ENCODE measurements at regions not wholly inside any gene's neighbourhood (a gene's known extent, or its start where the extent isn't known, plus 50 kb on each side); places are given as distances from the start of the nearest gene placed in this dataset.
A peak's percentile ranks its signal among the peaks of the same experiment; 100 is the strongest.

DNA sequence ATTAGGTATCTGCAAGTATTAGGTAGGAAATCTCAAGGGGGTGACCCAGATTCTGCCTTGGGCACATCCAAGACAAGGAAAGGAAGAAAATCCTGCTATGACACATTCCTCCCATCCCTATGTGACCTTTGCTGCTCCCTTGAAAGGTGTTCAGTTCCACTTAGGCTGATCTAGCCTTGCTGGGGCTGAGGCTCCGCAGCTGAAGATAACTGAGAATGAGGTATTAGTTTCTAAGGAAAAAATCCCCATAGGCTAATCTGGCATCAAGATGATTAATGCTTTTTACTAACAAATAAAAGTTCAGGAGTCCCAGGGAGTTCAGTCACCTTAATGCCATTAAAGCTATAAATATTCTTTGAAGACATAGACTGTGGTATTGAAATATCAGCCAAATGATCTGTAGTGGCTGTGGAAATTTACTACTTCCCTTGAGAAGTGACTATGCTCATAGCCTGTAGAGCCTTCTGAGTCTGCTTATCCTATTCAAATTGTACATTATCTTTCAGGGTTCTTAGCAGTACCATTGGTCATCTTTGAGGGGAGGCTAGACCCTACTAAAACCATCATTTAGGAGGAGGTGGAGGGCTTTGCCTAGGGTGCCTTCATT lies 239.9 kb upstream of the RAG2 start:
- intact Hi-C loops (cut with DNase I): no loop called here
- no peaks in the 10 kb centered on the region for H3K4me1 ChIP-seq

DNA sequence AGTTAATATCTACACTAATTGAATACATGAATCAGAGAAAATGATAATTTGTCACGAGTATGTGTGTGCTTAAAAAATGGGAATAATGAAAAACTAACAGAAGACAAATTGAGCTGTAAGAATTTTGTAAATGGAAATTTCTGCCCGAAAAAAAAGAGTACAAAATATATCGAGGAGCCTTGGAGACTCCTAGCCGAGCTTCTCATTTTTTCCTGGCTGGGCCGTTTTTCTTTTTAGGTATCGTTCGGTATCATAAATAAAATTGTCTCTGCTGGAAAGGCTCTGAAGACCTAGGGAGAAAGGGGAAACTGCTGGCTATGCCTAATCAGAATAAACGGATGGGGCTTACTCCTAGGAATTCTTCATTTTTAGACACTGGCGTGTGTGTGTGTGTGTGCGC lies 227.2 kb upstream of the RAG2 start:
- Histone ChIP-seq H3K36me3 (no peaks in the 10 kb centered on the region), H3K27me3 (no peaks in the 10 kb centered on the region), H3K4me1 (no peaks in the 10 kb centered on the region), H3K9me3 (peaks cover 0 to 2% of the 10 kb centered on the region in 2 donors), H3K4me3 (no peak overlapping the region), H3K27ac (no peak overlapping the region)
- no peak for ATAC-seq
- intact Hi-C loops (cut with DNase I): no loop called here
- no peak for DNase-seq
- TF ChIP-seq, protein P1, sequence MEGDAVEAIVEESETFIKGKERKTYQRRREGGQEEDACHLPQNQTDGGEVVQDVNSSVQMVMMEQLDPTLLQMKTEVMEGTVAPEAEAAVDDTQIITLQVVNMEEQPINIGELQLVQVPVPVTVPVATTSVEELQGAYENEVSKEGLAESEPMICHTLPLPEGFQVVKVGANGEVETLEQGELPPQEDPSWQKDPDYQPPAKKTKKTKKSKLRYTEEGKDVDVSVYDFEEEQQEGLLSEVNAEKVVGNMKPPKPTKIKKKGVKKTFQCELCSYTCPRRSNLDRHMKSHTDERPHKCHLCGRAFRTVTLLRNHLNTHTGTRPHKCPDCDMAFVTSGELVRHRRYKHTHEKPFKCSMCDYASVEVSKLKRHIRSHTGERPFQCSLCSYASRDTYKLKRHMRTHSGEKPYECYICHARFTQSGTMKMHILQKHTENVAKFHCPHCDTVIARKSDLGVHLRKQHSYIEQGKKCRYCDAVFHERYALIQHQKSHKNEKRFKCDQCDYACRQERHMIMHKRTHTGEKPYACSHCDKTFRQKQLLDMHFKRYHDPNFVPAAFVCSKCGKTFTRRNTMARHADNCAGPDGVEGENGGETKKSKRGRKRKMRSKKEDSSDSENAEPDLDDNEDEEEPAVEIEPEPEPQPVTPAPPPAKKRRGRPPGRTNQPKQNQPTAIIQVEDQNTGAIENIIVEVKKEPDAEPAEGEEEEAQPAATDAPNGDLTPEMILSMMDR (IDR thresholded peaks at IDR 0.05): no peak

More for the DNA sequence above, 239.9 kb upstream of the RAG2 start:
- DNase-seq (no peak), ATAC-seq (no peak)
- Histone ChIP-seq H3K36me3 (no peaks in the 10 kb centered on the region), H3K27me3 (no peaks in the 10 kb centered on the region), H3K4me3 (no peak overlapping the region), H3K27ac (no peak overlapping the region), H3K9me3 (no peaks in the 10 kb centered on the region)
- TF ChIP-seq, protein P1 (IDR thresholded peaks at IDR 0.05): no peak

DNA sequence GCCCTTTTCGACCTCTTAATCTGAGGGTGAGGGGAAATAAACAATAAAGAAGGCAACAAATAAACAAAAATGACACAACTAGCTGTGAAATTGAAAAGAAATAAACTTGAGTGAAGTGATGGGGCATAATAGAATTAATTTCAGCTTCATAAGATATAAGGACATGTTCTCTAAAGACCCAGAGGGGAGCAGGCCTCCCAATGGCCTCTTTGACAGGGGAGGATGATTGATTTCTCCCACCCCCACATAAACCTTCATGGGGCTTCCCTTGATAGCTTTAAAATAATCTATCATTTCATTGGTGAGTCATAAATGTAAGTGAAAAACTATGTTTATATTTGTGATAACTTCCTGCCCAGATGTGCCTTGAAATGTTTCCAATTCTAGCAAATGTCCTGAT lies 226.3 kb upstream of the RAG2 start:
- intact Hi-C loops (cut with DNase I): no loop called here

DNA sequence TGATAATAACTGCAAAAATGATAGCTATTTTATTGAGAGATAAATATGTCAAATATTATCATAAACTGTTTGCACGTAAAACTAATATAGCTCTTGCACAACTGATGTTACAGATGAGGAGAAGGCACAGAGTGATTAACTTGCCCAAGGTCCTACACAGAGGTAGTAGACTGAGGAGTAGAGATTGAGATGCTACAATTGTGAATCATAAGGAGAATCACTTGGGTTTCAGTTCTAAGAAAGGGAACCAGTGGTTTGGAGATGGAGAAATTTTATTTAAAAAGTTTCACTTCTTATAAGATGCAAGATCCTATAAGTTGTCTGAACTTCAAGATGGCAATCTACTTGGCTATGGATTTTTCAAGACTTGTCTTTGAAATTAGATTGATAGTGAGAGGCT lies 224.8 kb upstream of the RAG2 start:
- no peak overlapping the region for H3K4me3 ChIP-seq
- intact Hi-C loops (cut with DNase I): no loop called here
- ATAC-seq: no peak

More for the DNA sequence above, 226.3 kb upstream of the RAG2 start:
- H3K36me3 ChIP-seq: no peaks in the 10 kb centered on the region
- H3K4me3 ChIP-seq: no peak overlapping the region
- ATAC-seq (no peak), DNase-seq (no peak)
- H3K4me1 ChIP-seq: no peaks in the 10 kb centered on the region
- TF ChIP-seq, protein P1 (IDR thresholded peaks at IDR 0.05): no peak
- peaks cover 0 to 2% of the 10 kb centered on the region in 2 donors for H3K9me3 ChIP-seq
- H3K27ac ChIP-seq: no peak overlapping the region
- H3K27me3 ChIP-seq: no peaks in the 10 kb centered on the region

DNA sequence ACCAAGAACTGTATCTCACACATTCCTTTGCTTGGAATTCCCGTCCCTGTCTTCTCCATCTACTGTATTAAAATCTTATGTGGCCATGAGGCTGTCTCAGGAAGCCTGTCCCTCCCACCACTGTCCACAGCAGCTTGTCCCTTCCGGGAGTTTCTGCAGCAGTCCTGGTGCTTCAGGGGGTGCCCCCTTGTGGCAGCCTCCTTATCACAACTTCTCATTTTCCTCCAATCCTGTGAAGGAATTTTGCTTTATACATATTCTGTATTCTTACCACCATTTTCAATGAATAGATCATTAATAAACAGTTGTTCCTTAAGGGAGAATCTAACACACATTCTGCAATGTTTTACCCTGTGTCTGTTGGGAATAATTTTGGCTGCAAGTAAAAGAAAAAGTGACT lies 220.4 kb upstream of the RAG2 start:
- intact Hi-C loops (cut with DNase I): no loop called here
- no peaks in the 10 kb centered on the region for H3K36me3 ChIP-seq
- ATAC-seq: no peak

More for the DNA sequence above, 224.8 kb upstream of the RAG2 start:
- Histone ChIP-seq H3K36me3 (no peaks in the 10 kb centered on the region), H3K27ac (no peak overlapping the region), H3K4me1 (no peaks in the 10 kb centered on the region), H3K27me3 (no peaks in the 10 kb centered on the region), H3K9me3 (no peaks in the 10 kb centered on the region)
- TF ChIP-seq, protein P1 (IDR thresholded peaks at IDR 0.05): no peak
- no peak for DNase-seq

More for the DNA sequence above, 220.4 kb upstream of the RAG2 start:
- Histone ChIP-seq H3K4me1 (no peaks in the 10 kb centered on the region), H3K27me3 (no peaks in the 10 kb centered on the region), H3K9me3 (no peaks in the 10 kb centered on the region), H3K27ac (no peak overlapping the region), H3K4me3 (no peak overlapping the region)
- TF ChIP-seq, protein P1 (IDR thresholded peaks at IDR 0.05): no peak
- peak in 1 of 4 donors; percentile 3 for DNase-seq
